K562 (cell line): ENCODE measurements at regions not wholly inside any gene's neighbourhood (a gene's known extent, or its start where the extent isn't known, plus 50 kb on each side); places are given as distances from the start of the nearest gene placed in this dataset.

Experiments
- BMI1 ChIP-seq: fragments of 150-350 bp; IDR thresholded peaks from 2 replicates; pipeline ENCODE4 v1.6.1; 2014; ENCODE audit warnings: low read length
- EHMT2 ChIP-seq: fragments of 450-650 bp; IDR thresholded peaks from 2 replicates; pipeline ENCODE4 v1.6.1; 2018; ENCODE audit warnings: antibody characterized with exemption
- NR2F6 ChIP-seq: fragments of 450-650 bp; formaldehyde crosslinking; IDR thresholded peaks from 2 replicates; pipeline ENCODE4 v1.4.0; 2020; ENCODE audit warnings: mild to moderate bottlenecking
- SMARCE1 ChIP-seq: fragments of 450-650 bp; IDR thresholded peaks from 2 replicates; pipeline ENCODE4 v1.7.1; 2016; ENCODE audit warnings: mild to moderate bottlenecking
- SRSF3 ChIP-seq: fragments of 200-400 bp; formaldehyde crosslinking; IDR thresholded peaks from 2 replicates; pipeline ENCODE4 v1.6.1; 2016; ENCODE audit warnings: mild to moderate bottlenecking, low read length, moderate library complexity; ENCODE audit not compliant: insufficient read depth
- ZNF197 ChIP-seq: fragments of 200-800 bp; sonication (Bioruptor generic); IDR thresholded peaks from 2 replicates; pipeline ENCODE4 v1.6.1; 2016; ENCODE audit warnings: low read depth, missing genetic modification characterization, missing compliant biosample characterization
- TF ChIP-seq, protein P1 (sequence below): sonication (generic); formaldehyde crosslinking; IDR thresholded peaks from 2 replicates; pipeline ENCODE4 v1.8.0; 2023; ENCODE audit warnings: mild to moderate bottlenecking, missing genetic modification reagents
- TF ChIP-seq, protein P2 (sequence below): fragments of 250-450 bp; sonication (Bioruptor Pico); IDR thresholded peaks from 2 replicates; pipeline ENCODE4 v1.4.0; 2020; ENCODE audit warnings: mild to moderate bottlenecking, moderate library complexity
- TF ChIP-seq, protein P3 (sequence below): sonication (generic); formaldehyde crosslinking; IDR thresholded peaks from 2 replicates; pipeline ENCODE4 v1.8.1; 2023; ENCODE audit warnings: mild to moderate bottlenecking, missing genetic modification reagents

DNA sequence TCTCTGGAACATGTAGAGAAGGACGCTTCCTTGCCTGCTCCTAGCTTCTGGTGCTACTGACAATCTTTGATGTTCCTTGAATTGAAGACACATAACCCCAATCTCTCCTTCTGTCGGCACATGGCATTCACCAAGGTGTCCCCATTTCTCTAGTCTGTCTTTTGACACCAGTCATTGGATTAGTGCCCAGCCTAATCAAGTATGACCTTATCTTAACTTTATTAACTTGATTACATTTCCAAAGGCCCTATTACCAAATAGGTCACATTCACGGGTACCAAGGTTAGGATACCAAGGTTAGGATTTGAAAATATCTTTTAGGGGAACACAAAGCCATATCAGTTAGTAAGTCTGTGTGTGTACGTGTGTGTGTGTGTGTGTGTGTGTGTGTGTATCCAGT, 377.9 kb downstream of the CMPK2 start (continued):
- TF ChIP-seq EHMT2 (no peak), NR2F6 (CRISPR knock-in tag) (no peak), SMARCE1 (no peak), SRSF3 (no peak), ZNF197 (CRISPR knock-in tag) (no peak), BMI1 (no peak)
- TF ChIP-seq, protein P1, sequence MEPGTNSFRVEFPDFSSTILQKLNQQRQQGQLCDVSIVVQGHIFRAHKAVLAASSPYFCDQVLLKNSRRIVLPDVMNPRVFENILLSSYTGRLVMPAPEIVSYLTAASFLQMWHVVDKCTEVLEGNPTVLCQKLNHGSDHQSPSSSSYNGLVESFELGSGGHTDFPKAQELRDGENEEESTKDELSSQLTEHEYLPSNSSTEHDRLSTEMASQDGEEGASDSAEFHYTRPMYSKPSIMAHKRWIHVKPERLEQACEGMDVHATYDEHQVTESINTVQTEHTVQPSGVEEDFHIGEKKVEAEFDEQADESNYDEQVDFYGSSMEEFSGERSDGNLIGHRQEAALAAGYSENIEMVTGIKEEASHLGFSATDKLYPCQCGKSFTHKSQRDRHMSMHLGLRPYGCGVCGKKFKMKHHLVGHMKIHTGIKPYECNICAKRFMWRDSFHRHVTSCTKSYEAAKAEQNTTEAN (CRISPR knock-in tag), result no peak
- TF ChIP-seq, protein P2, sequence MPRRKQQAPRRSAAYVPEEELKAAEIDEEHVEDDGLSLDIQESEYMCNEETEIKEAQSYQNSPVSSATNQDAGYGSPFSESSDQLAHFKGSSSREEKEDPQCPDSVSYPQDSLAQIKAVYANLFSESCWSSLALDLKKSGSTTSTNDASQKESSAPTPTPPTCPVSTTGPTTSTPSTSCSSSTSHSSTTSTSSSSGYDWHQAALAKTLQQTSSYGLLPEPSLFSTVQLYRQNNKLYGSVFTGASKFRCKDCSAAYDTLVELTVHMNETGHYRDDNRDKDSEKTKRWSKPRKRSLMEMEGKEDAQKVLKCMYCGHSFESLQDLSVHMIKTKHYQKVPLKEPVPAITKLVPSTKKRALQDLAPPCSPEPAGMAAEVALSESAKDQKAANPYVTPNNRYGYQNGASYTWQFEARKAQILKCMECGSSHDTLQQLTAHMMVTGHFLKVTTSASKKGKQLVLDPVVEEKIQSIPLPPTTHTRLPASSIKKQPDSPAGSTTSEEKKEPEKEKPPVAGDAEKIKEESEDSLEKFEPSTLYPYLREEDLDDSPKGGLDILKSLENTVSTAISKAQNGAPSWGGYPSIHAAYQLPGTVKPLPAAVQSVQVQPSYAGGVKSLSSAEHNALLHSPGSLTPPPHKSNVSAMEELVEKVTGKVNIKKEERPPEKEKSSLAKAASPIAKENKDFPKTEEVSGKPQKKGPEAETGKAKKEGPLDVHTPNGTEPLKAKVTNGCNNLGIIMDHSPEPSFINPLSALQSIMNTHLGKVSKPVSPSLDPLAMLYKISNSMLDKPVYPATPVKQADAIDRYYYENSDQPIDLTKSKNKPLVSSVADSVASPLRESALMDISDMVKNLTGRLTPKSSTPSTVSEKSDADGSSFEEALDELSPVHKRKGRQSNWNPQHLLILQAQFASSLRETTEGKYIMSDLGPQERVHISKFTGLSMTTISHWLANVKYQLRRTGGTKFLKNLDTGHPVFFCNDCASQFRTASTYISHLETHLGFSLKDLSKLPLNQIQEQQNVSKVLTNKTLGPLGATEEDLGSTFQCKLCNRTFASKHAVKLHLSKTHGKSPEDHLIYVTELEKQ (CRISPR knock-in tag), result no peak
- TF ChIP-seq, protein P3, sequence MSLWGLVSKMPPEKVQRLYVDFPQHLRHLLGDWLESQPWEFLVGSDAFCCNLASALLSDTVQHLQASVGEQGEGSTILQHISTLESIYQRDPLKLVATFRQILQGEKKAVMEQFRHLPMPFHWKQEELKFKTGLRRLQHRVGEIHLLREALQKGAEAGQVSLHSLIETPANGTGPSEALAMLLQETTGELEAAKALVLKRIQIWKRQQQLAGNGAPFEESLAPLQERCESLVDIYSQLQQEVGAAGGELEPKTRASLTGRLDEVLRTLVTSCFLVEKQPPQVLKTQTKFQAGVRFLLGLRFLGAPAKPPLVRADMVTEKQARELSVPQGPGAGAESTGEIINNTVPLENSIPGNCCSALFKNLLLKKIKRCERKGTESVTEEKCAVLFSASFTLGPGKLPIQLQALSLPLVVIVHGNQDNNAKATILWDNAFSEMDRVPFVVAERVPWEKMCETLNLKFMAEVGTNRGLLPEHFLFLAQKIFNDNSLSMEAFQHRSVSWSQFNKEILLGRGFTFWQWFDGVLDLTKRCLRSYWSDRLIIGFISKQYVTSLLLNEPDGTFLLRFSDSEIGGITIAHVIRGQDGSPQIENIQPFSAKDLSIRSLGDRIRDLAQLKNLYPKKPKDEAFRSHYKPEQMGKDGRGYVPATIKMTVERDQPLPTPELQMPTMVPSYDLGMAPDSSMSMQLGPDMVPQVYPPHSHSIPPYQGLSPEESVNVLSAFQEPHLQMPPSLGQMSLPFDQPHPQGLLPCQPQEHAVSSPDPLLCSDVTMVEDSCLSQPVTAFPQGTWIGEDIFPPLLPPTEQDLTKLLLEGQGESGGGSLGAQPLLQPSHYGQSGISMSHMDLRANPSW (CRISPR knock-in tag), result no peak
